AG09319 (cell line): ENCODE measurements at regions not wholly inside any gene's neighbourhood (a gene's known extent, or its start where the extent isn't known, plus 50 kb on each side); places are given as distances from the start of the nearest gene placed in this dataset.

Experiments
- DNase-seq: peaks from one replicate; pipeline ENCODE4 v3.0.0-alpha.2; 2010; ENCODE audit warnings: low read depth; ENCODE audit errors: extremely low read depth
- CTCF ChIP-seq: IDR thresholded peaks from 2 replicates; pipeline ENCODE4 v1.5.1; 2011; ENCODE audit warnings: low read depth, mild to moderate bottlenecking, inconsistent platforms, low read length, moderate library complexity

- TF ChIP-seq CTCF, result no peak
- no peak for DNase-seq
Observed at GRCh38 chr20:5432030-5432429, 115.3 kb upstream of the PROKR2 start.

- no peak for TF ChIP-seq CTCF
- no peak for DNase-seq
Observed at GRCh38 chr20:5430670-5431069, 113.9 kb upstream of the PROKR2 start.

GRCh38 chr20:5426026-5426425 is 109.3 kb upstream of the PROKR2 start:
- TF ChIP-seq CTCF, result no peak
- DNase-seq, result no peak

GRCh38 chr20:5416086-5416485 is 99.3 kb upstream of the PROKR2 start:
- DNase-seq, result no peak
- TF ChIP-seq CTCF, result no peak

- TF ChIP-seq CTCF, result no peak
- DNase-seq, result no peak
Observed at GRCh38 chr20:5413394-5413793, 96.6 kb upstream of the PROKR2 start.

GRCh38 chr20:5410470-5410869 is 93.7 kb upstream of the PROKR2 start:
- DNase-seq, result no peak
- TF ChIP-seq CTCF, result no peak

GRCh38 chr20:5402903-5403531 is 86.3 kb upstream of the PROKR2 start:
- DNase-seq, result no peak
- peak; percentile 47 for TF ChIP-seq CTCF
